HEK293 (cell line): ENCODE measurements at regions not wholly inside any gene's neighbourhood (a gene's known extent, or its start where the extent isn't known, plus 50 kb on each side); places are given as distances from the start of the nearest gene placed in this dataset.

Source experiments
- YY1 ChIP-seq: fragments of 450-650 bp; formaldehyde crosslinking; IDR thresholded peaks from 2 replicates; pipeline ENCODE4 v1.5.1; 2018; ENCODE audit warnings: missing biosample characterization, missing genetic modification characterization
- ZFP41 ChIP-seq: fragments of 450-650 bp; formaldehyde crosslinking; IDR thresholded peaks from 2 replicates; pipeline ENCODE4 v1.5.1; 2016; ENCODE audit warnings: missing biosample characterization, missing genetic modification characterization, borderline replicate concordance
- ZNF112 ChIP-seq: fragments of 450-650 bp; formaldehyde crosslinking; IDR thresholded peaks from 2 replicates; pipeline ENCODE4 v1.5.0; 2017; ENCODE audit warnings: missing biosample characterization, missing genetic modification characterization
- ZNF26 ChIP-seq: fragments of 450-650 bp; formaldehyde crosslinking; IDR thresholded peaks from 2 replicates; pipeline ENCODE4 v1.5.1; 2016; ENCODE audit warnings: missing biosample characterization, missing genetic modification characterization
- ZNF274 ChIP-seq, 2 experiments: fragments of 200-500 bp in 1 of 2; fragments of 450-650 bp in 1 of 2; sonication (Bioruptor generic) in 1 of 2; formaldehyde crosslinking in 1 of 2; IDR thresholded peaks; 2 replicates each; pipeline versions ENCODE4 v1.5.1 to v1.6.1; 2014 to 2016; ENCODE audit warnings: borderline replicate concordance in 1 of 2, inconsistent platforms in 1 of 2, low read length in 1 of 2, missing biosample characterization in 1 of 2, missing genetic modification characterization in 1 of 2
- ZNF416 ChIP-seq: fragments of 450-650 bp; formaldehyde crosslinking; IDR thresholded peaks from 2 replicates; pipeline ENCODE4 v1.5.1; 2016; ENCODE audit warnings: missing biosample characterization, missing genetic modification characterization
- ZNF600 ChIP-seq: fragments of 450-650 bp; formaldehyde crosslinking; IDR thresholded peaks from 2 replicates; pipeline ENCODE4 v1.5.1; 2016; ENCODE audit warnings: missing biosample characterization, missing genetic modification characterization
- TF ChIP-seq, protein P1 (sequence below): fragments of 450-650 bp; formaldehyde crosslinking; IDR thresholded peaks from 2 replicates; pipeline ENCODE4 v1.5.1; 2016; ENCODE audit warnings: missing biosample characterization, missing genetic modification characterization, low read depth
- TF ChIP-seq, protein P2 (sequence below): fragments of 450-650 bp; formaldehyde crosslinking; IDR thresholded peaks from 2 replicates; pipeline ENCODE4 v1.5.1; 2016; ENCODE audit warnings: missing biosample characterization, missing genetic modification characterization
- TF ChIP-seq, protein P3 (sequence below): fragments of 450-650 bp; formaldehyde crosslinking; IDR thresholded peaks from 2 replicates; pipeline ENCODE4 v1.5.1; 2016; ENCODE audit warnings: missing biosample characterization, missing genetic modification characterization, borderline replicate concordance

GRCh38 chr1:81228926-81229325 lies 571.8 kb upstream of the ADGRL2 start:
- no peak for TF ChIP-seq ZNF416 (tag by site-specific recombination)
- TF ChIP-seq ZNF112 (tag by site-specific recombination) = no peak
- TF ChIP-seq ZNF26 = no peak
- TF ChIP-seq, protein P1, sequence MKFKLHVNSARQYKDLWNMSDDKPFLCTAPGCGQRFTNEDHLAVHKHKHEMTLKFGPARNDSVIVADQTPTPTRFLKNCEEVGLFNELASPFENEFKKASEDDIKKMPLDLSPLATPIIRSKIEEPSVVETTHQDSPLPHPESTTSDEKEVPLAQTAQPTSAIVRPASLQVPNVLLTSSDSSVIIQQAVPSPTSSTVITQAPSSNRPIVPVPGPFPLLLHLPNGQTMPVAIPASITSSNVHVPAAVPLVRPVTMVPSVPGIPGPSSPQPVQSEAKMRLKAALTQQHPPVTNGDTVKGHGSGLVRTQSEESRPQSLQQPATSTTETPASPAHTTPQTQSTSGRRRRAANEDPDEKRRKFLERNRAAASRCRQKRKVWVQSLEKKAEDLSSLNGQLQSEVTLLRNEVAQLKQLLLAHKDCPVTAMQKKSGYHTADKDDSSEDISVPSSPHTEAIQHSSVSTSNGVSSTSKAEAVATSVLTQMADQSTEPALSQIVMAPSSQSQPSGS = no peak
- TF ChIP-seq ZFP41 = no peak
- no peak for TF ChIP-seq ZNF600 (tag by site-specific recombination)
- TF ChIP-seq, protein P2, sequence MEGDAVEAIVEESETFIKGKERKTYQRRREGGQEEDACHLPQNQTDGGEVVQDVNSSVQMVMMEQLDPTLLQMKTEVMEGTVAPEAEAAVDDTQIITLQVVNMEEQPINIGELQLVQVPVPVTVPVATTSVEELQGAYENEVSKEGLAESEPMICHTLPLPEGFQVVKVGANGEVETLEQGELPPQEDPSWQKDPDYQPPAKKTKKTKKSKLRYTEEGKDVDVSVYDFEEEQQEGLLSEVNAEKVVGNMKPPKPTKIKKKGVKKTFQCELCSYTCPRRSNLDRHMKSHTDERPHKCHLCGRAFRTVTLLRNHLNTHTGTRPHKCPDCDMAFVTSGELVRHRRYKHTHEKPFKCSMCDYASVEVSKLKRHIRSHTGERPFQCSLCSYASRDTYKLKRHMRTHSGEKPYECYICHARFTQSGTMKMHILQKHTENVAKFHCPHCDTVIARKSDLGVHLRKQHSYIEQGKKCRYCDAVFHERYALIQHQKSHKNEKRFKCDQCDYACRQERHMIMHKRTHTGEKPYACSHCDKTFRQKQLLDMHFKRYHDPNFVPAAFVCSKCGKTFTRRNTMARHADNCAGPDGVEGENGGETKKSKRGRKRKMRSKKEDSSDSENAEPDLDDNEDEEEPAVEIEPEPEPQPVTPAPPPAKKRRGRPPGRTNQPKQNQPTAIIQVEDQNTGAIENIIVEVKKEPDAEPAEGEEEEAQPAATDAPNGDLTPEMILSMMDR (tag by site-specific recombination) = no peak
- TF ChIP-seq, protein P3, sequence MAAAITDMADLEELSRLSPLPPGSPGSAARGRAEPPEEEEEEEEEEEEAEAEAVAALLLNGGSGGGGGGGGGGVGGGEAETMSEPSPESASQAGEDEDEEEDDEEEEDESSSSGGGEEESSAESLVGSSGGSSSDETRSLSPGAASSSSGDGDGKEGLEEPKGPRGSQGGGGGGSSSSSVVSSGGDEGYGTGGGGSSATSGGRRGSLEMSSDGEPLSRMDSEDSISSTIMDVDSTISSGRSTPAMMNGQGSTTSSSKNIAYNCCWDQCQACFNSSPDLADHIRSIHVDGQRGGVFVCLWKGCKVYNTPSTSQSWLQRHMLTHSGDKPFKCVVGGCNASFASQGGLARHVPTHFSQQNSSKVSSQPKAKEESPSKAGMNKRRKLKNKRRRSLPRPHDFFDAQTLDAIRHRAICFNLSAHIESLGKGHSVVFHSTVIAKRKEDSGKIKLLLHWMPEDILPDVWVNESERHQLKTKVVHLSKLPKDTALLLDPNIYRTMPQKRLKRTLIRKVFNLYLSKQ (tag by site-specific recombination) = no peak
- no peak for TF ChIP-seq YY1 (tag by site-specific recombination)
- no peak for TF ChIP-seq ZNF274 (IDR thresholded peaks at IDR 0.05; ENCODE audit: low read length)
- no peak for TF ChIP-seq ZNF274 (tag by site-specific recombination; IDR thresholded peaks at IDR 0.05; ENCODE audit: borderline replicate concordance)
